ENCODE measurements at regions not wholly inside any gene's neighbourhood (a gene's known extent, or its start where the extent isn't known, plus 50 kb on each side); places are given as distances from the start of the nearest gene placed in this dataset.

DNA sequence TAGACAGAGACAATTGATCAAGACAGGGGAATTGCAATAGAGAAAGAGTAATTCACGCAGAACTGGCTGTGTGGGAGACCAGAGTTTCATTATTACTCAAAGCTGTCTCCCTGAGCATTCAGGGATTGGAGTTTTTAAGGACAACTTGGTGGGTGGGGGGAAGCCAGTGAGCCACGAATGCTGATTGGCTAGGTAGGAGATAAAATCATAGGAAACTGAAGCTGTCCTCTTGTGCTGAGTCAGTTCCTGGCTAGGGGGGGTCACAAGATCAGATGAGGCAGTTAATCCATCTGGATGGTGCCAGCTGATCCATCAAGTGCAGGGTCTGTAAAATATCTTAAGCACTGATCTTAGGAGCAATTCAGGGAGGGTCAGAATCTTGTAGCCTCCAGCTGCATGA lies 358.6 kb downstream of the GPM6A start:
- no peaks in the 10 kb centered on the region for H3K4me1 ChIP-seq (ENCODE audit: low read depth, poor library complexity, severe bottlenecking)
- H3K4me2 ChIP-seq, result no peak overlapping the region
- no peaks in the 10 kb centered on the region for H4K20me1 ChIP-seq (ENCODE audit: insufficient read depth)
- no peaks in the 10 kb centered on the region for H3K27me3 ChIP-seq (ENCODE audit: insufficient read depth, low read depth)
- no peak overlapping the region for H2AFZ ChIP-seq (ENCODE audit: low read depth)
- no peaks in the 10 kb centered on the region for H3K79me2 ChIP-seq (ENCODE audit: insufficient read depth, low read depth)
- H3K9ac ChIP-seq, result no peak overlapping the region
- no peak overlapping the region for H3K4me3 ChIP-seq (IDR thresholded peaks at IDR 0.05; ENCODE audit: insufficient read depth, low read depth, low read length)
- H3K36me3 ChIP-seq (ENCODE audit: insufficient read depth), result no peaks in the 10 kb centered on the region
- TF ChIP-seq, protein P1, sequence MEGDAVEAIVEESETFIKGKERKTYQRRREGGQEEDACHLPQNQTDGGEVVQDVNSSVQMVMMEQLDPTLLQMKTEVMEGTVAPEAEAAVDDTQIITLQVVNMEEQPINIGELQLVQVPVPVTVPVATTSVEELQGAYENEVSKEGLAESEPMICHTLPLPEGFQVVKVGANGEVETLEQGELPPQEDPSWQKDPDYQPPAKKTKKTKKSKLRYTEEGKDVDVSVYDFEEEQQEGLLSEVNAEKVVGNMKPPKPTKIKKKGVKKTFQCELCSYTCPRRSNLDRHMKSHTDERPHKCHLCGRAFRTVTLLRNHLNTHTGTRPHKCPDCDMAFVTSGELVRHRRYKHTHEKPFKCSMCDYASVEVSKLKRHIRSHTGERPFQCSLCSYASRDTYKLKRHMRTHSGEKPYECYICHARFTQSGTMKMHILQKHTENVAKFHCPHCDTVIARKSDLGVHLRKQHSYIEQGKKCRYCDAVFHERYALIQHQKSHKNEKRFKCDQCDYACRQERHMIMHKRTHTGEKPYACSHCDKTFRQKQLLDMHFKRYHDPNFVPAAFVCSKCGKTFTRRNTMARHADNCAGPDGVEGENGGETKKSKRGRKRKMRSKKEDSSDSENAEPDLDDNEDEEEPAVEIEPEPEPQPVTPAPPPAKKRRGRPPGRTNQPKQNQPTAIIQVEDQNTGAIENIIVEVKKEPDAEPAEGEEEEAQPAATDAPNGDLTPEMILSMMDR (conservative IDR thresholded peaks at IDR 0.05; ENCODE audit: low read depth, low read length), result no peak
- H3K27ac ChIP-seq, result no peak overlapping the region

DNA sequence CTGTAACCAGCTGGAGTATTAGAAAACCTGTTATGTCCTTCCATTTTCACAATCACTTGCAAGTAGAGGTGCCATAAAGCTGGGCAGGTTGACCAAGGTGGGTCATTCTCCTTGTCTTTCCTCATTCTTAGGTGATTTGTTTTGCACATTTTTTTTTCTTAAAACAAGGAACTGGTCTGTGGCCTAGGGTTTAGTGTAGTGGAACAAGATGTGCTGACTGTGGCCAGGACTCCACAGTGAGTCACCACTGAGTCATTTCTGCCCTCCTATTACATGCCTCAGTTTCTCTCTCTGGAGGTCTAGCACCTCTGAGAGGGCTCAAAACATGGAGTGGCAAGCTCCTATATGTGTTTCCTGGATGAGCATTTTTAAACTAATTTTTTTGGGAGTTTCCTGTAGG lies 355.9 kb downstream of the GPM6A start:
- Histone ChIP-seq H3K4me2 (no peak overlapping the region), H3K4me1 (ENCODE audit: low read depth, poor library complexity, severe bottlenecking) (no peaks in the 10 kb centered on the region), H3K36me3 (ENCODE audit: insufficient read depth) (no peaks in the 10 kb centered on the region), H3K4me3 (IDR thresholded peaks at IDR 0.05; ENCODE audit: insufficient read depth, low read depth, low read length) (no peak overlapping the region), H2AFZ (ENCODE audit: low read depth) (no peak overlapping the region), H3K79me2 (ENCODE audit: insufficient read depth, low read depth) (no peaks in the 10 kb centered on the region), H3K27ac (no peak overlapping the region), H3K27me3 (ENCODE audit: insufficient read depth, low read depth) (no peaks in the 10 kb centered on the region), H3K9ac (no peak overlapping the region), H4K20me1 (ENCODE audit: insufficient read depth) (no peaks in the 10 kb centered on the region)
- TF ChIP-seq, protein P1 (conservative IDR thresholded peaks at IDR 0.05; ENCODE audit: low read depth, low read length), result no peak

DNA sequence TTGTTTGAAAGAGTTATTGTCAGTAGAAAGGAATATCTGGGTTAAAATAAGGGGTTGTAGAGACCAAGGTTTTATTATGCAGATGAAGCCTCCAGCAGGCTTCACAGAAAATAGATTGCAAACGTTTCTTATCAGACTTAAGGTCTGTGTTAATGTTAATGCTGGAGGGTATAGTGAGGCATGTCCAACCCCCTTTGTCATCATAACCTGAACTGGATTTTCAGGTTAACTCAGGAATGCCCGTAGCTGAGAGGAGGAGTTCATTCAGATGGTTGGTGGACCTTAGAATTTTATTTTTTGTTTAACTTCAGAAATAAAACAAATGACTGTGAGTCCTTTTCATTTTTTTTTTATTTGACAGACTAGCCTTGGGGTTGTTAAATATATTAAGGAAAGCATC lies 354.1 kb downstream of the GPM6A start:
- Histone ChIP-seq H3K4me3 (IDR thresholded peaks at IDR 0.05; ENCODE audit: insufficient read depth, low read depth, low read length) (no peak overlapping the region), H2AFZ (ENCODE audit: low read depth) (no peak overlapping the region), H3K4me1 (ENCODE audit: low read depth, poor library complexity, severe bottlenecking) (no peaks in the 10 kb centered on the region), H3K4me2 (no peak overlapping the region), H3K36me3 (ENCODE audit: insufficient read depth) (no peaks in the 10 kb centered on the region), H3K79me2 (ENCODE audit: insufficient read depth, low read depth) (no peaks in the 10 kb centered on the region), H3K27me3 (ENCODE audit: insufficient read depth, low read depth) (no peaks in the 10 kb centered on the region), H3K27ac (no peak overlapping the region), H3K9ac (no peak overlapping the region), H4K20me1 (ENCODE audit: insufficient read depth) (no peaks in the 10 kb centered on the region)
- TF ChIP-seq, protein P1 (conservative IDR thresholded peaks at IDR 0.05; ENCODE audit: low read depth, low read length), result no peak

DNA sequence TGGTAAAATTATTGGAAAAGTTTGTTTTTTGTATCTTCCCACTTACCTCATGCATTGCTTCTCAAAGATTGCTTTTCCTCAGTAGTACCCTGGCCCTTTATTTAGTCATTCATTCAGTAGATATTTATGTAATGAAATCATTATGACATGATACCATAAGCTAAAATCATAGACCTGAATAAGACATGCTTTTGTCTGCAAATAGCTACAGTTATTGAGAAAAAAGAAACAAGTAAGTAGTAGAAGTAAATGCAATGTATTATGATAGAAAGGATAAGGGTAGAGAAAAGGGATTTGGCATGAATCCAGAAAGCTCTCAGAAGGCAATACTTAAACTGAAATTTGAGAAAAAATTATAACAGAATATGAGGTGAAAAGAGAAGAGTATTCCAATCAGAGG lies 352.5 kb downstream of the GPM6A start:
- H3K27me3 ChIP-seq (ENCODE audit: insufficient read depth, low read depth), result no peaks in the 10 kb centered on the region
- H3K79me2 ChIP-seq (ENCODE audit: insufficient read depth, low read depth), result no peaks in the 10 kb centered on the region
- H3K4me3 ChIP-seq (IDR thresholded peaks at IDR 0.05; ENCODE audit: insufficient read depth, low read depth, low read length), result no peak overlapping the region
- TF ChIP-seq, protein P1 (conservative IDR thresholded peaks at IDR 0.05; ENCODE audit: low read depth, low read length), result no peak
- no peak overlapping the region for H3K9ac ChIP-seq
- no peaks in the 10 kb centered on the region for H3K36me3 ChIP-seq (ENCODE audit: insufficient read depth)
- H3K4me1 ChIP-seq (ENCODE audit: low read depth, poor library complexity, severe bottlenecking), result no peaks in the 10 kb centered on the region
- no peak overlapping the region for H3K4me2 ChIP-seq
- no peaks in the 10 kb centered on the region for H4K20me1 ChIP-seq (ENCODE audit: insufficient read depth)
- H2AFZ ChIP-seq (ENCODE audit: low read depth), result no peak overlapping the region
- no peak overlapping the region for H3K27ac ChIP-seq

DNA sequence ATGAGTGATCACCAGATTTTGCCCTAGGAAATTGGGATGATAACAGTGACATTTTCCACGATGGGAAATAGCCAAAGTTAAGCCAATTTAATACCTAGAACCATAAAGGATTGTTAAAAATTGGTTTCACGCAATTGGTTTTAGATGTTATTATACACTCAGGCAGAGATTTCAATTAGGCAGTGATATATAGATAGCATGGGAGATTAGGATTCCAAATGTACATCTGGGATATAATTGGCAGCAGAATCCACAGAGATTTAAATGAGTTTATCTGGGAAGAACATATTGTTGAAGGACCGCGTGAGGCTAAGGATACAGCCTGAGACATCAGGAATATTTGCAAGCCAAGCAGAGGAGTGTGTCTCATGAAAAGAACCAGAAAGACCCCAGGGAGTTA lies 351.6 kb downstream of the GPM6A start:
- TF ChIP-seq, protein P1 (conservative IDR thresholded peaks at IDR 0.05; ENCODE audit: low read depth, low read length), result no peak
- Histone ChIP-seq H3K4me3 (IDR thresholded peaks at IDR 0.05; ENCODE audit: insufficient read depth, low read depth, low read length) (no peak overlapping the region), H2AFZ (ENCODE audit: low read depth) (no peak overlapping the region), H3K4me2 (no peak overlapping the region), H3K4me1 (ENCODE audit: low read depth, poor library complexity, severe bottlenecking) (no peaks in the 10 kb centered on the region), H3K27ac (no peak overlapping the region), H3K9ac (no peak overlapping the region), H3K36me3 (ENCODE audit: insufficient read depth) (no peaks in the 10 kb centered on the region), H4K20me1 (ENCODE audit: insufficient read depth) (no peaks in the 10 kb centered on the region), H3K79me2 (ENCODE audit: insufficient read depth, low read depth) (no peaks in the 10 kb centered on the region), H3K27me3 (ENCODE audit: insufficient read depth, low read depth) (no peaks in the 10 kb centered on the region)

Measured in KMS-11 (cell line).